Stimulated activated CD4-positive, alpha-beta T cell treated with anti-CD3 and anti-CD28 coated beads, TNF-alpha, amount 100 ng/mL, for 48 hours (primary cell): ENCODE measurements at regions not wholly inside any gene's neighbourhood (a gene's known extent, or its start where the extent isn't known, plus 50 kb on each side); places are given as distances from the start of the nearest gene placed in this dataset.

ENCODE experiments used
- DNase-seq, 3 donors: peaks; one replicate each; pipeline ENCODE4 v3.0.0-alpha.2; 2020; ENCODE audit warnings: low read depth in 3 of 3

DNA sequence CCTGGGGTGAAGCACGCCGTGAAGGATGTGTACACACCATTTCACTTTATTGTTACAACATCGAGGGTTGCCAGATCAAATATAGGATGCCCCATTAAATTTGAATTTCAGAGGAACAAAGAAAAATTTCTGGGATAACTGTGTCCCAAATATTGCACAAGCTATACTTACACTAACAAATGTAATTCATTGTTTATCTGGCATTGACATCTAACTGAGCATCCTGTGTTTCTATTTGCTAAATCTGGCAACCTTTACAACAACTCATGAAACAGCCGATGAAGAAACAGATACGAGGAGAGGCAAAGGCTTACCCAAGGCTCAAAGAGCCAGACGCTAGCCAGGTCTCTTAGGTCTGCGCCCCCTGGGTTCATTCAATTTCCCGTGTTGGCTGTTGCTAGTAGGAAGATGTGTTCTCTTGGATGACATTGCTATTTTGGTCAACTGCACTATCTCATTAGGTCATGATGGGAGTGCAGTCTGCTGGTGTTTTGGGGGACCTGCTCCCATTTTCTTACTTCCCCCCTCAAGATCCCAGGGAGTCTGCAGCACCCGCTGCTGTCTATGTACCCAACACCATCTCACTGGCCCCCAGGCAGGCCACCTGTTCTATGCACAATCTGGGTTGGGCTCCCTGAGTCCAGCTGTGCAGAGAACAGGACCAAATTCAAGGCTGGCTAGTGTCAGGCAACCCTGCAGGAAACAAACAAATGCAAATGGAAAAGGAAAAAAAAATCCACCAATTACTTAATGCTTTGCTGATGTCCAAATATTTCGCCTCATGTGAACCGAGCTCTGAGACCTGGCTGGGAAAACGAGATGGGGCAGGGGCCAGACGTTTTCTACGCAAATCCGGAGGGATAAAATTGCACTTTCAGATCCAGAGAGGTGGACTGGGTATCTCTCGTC, 560.9 kb downstream of the MIAT start:
- DNase-seq: no peak

DNA sequence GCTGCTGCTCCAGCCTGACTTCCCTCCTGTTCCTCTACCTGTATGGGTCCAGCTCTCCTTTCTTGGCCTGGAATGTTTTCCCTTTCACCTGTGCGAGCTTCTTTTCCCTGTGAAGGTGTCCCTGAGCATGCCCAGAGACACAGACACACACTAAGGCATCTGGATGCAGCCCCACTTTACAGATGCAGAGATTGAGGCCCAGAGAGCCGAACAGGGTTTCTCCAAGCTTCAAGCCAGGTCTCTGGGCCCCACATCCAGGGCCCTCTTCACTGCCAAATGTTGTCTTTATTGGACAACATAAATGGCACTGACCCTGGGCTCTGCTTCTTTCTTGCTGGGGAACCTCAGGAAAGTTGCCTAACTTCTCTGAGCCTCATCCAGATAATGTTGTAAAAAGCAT, 561.6 kb downstream of the MIAT start:
- DNase-seq: no peak

DNA sequence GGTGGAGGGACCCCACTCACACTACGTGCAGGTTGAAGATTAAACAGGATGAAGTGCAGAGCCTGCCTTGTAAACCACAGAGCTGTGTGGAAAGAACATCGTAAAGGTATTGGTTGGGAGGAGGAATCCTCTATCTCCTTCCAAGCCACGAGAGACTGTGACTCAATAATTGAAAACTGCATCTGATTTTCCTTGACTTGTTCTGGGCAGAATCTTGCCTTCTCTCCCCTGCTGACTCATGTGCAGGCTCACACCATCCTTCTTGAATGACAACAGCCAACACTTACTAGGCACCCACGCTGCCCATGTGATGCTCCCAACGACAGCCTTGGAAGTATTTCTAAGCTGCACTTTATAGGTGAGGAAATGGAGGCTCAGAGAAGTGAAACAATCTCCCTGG, 563.0 kb downstream of the MIAT start:
- no peak for DNase-seq

DNA sequence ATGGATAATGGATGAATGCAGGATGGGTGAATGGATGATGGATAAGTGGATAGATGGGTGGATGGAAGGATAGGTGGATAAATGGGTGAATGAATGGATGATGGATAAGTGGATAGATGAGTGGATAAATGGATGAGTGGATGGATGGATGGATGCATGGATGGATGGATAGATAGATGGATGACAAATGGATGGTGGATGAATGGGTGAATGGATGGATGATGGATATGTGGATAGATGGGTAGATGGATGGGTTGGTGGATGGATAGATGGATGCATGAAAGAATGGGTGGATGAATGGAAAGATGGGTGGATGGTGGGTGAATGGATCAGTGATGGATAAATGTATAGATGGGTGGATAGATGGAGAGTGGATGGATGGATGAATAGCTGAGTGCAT, 564.8 kb downstream of the MIAT start:
- DNase-seq: no peak

DNA sequence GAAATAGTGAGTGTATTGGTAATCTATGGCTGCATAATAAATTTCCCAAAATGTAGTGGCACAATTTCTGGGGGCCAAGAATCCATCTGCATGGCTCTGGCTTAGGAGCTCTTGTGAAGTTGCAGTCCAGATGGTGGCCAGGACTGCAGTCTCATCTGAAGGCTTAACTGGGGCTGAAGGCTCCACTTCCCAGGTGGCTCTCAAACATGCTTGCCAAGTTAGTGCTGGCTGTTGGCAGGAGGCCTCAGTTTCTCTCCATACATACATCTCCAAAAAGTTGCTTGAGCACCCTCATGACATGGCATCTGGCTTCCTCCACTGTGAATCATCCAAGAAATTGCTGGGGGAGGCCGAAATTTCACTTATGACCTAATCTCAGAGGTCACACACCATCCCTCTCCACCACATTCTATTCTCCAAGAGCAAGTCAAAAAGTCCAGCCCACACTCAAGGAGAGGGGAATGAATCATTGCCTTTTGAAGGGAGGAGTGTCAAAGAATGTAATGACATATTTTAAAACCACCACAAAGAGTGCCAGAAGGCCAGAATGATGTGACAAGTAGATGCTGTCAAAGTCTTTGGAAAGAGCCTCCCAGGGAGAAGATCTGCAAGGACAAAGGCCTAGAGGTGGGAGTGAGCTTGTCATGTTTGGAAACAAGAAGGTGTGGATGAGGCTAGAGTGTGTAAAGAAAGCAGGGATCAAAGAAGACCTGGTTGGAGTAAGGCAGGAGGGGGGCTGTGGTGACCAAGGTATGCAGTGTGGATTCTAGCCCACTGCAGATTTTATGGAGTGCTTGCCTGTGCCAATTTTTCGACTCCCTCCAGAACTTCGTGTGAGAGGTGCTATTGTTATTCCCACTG, 566.2 kb downstream of the MIAT start:
- DNase-seq: no peak

DNA sequence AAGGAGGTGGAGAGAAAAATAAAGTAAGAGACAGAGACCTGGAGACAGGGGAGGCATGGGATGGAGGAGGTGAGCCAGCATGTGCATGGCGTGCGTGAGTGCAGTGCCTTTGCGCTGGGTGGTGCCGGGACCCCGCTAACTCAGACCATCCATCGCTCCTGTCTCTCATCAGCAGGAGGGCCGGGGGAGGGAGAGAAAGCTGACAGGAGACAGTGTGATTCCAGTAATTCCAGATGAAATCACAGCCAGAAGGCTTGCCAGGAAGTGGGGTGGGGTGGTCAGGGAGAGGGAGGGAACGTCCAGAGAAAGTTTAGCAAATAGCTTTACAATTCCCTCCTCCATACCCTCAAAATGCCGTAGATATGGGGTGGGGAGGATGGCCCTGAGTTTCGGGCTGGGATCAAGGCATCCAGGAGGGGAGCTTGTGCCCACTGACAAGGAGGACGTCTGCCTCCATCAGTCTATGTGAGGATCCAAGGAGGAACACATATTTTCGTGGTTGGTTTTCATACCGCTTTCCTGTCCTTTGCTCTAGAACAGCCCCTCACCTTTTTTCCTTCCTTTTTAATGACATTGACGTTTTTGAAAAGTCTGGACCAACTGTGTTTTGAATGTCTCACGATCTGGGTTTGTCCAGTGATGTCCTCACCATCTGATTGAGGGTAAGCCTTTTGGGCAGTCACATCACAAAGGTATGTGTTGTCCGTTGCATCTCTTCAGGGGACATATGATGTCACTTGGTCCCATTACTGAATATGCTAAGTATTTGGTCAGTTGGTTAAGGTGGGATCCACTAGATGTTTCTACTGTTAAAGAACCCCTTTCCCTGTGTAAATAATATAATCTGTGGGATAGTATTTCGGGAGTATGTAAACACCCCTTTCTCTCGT, 567.3 kb downstream of the MIAT start:
- DNase-seq: no peak

DNA sequence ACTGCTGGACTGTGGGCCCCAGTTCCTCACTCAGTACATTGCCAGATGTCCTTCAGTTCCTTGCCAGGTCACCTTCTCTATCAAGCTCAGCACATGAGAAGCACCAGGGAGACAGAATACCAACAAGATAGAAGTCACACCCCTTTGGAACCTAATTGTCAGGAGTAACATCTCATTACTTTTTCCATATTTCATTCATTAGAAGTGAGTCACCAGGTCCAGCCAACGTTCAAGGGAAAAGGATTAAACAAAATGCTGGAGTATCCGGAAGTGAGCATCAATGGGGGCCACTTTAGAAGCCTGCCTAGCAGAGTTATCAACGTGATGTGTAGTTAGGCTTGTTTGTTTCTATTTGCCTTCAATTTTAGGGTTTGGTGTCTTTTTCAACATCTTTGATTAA, 569.3 kb downstream of the MIAT start:
- no peak for DNase-seq

DNA sequence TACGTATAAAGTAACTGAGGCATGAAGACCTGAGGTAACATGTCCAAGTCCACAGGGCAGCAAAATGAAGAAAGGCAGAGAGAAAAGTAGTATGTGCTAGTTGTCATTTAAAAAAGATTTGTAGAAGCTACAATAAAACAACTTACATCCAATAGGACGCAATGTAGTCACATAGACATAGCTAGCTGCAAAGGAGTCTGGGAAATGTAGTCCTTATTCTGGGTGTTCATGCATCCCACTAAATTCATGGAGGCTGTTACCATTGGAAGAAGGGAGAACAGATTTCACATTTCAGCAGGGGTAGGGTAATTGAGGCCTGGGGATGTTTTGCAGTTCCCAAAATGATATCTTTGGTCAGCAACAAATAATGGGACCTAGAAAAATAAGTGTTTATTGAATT, 571.4 kb downstream of the MIAT start:
- no peak for DNase-seq

DNA sequence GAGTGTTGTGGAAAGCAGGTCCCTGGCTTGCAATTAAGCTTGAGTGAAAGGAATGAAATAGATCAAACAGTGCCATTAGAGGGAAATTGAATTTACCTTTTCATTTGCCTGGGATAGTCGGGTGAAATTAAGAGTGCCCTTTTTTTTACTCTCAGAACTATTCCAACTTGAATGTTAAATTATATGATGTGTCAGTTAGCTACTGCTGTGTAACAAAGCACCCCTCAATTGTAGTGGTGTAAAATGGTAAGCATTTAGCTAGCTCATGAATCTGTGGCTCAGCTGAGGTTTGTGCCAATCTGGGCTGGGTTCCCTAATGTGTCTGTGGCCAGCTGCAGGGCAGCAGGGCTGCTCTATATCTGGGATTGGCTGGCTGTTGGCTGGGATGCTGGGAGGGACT, 571.4 kb downstream of the MN1 start:
- no peak for DNase-seq

DNA sequence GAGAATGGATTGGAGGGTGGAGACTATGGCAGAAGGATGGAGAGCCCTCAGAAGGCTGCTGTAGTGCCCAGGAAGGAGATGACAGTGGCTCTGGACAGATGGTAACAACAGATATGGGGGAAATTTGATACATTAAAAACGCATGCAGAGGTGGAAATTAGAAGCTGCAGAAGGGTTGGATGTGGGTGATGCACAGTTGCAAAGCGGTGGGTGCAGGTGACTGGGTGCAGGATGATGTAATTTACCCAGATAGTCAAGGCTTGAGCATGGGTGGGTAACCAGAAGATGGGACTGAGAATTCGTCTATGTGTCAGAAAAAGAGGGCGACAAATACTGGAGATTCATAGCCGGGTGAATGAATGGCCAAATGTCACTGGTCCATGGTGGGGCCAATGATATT, 570.3 kb downstream of the MN1 start:
- no peak for DNase-seq

DNA sequence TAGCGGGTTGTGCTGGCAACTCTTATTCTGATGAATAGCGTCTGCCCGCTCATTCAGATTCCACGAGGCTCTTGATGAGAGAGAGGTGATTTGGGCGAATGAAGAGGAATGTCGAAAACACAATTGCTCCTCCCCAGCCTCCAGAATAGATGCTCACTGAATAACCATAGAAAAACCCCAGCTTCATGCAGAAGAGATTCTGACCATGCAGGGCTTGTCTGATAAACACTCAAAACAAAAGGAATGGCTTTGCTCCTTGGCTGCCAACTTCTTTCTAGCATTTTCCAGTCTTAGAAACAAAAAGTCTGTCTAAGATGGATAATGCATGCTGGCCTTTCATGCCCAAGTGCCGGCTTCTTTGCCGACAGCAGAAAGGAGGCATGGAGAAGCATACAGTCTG, 569.5 kb downstream of the MN1 start:
- DNase-seq: no peak

DNA sequence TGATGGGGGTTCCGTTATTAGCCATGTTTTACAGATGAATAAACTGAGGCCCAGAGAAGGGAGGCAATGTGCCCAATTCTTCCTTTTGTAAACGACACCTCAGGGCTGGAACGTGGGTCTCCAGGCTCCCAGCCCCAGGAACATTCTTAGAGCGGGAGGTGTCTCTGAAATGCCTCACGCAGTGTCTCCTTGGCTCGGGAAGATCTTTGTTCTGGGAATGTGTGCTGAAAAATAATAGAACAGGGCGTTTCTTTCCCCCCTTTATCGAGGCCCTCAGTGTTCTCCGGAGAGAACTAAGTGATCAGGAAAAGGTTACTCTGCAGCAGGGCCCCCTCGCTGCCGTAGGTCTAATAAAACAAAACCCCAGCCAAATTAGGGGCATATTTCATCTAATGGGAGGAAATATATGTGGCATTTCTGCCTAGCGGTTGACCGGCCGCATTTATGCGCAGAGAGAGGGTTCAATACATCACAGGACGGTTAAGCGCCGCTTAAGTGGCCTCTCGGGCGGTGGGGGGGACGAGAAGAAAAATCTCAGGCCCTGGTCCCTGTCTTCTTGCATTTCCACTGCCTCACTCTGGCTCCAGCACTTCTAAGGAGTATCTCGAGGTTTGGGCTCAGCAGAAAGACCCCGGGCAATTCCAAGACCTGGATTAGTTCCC, 564.3 kb downstream of the MN1 start:
- DNase-seq: no peak

DNA sequence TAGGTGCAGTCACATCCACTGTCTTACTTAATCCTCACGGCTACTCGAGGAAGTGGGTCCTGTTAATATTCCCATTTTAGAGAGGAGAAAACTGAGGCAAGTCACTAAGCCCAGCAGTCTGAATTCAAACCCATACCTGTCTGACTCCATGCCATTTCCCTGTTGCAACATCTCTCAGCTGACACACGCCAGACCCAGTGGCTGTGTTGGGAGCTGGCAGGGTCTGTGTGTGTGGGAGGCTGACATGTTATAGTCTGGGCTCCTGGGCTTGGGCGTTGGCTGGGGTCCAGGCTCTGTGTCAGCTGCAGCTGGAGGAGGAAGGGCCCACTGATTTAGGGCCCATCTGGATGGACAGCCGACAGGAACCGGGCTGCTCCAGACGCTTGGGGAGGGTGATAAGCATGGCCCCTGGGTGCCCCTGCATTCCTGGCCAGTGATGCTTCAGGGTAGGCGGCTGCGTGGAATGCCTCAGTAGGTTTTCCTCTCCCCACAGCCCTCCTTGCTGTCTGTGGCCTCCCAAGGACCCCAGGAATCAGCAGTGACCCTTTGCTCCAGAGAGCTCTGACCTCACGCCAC, 562.5 kb downstream of the MN1 start:
- no peak for DNase-seq

DNA sequence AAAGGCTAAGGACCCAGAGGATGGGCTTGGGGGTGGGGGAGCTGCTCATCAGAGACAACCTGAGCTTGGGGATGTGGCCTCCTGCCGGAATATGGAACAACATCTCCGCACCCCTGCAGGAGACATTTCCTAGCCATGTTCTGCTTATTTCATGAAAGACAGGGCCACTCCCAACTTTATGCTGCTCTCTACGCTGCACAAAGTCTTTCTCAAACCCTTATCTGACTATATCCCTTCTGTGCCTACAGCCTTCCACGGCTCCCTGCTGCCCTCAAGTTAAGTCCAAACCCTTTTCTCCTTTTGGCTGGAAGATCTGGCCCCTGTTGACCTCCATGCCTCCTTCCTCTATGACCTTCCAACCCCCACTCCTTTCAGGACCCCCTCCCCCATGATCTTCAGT, 562.0 kb downstream of the MN1 start:
- DNase-seq: no peak

DNA sequence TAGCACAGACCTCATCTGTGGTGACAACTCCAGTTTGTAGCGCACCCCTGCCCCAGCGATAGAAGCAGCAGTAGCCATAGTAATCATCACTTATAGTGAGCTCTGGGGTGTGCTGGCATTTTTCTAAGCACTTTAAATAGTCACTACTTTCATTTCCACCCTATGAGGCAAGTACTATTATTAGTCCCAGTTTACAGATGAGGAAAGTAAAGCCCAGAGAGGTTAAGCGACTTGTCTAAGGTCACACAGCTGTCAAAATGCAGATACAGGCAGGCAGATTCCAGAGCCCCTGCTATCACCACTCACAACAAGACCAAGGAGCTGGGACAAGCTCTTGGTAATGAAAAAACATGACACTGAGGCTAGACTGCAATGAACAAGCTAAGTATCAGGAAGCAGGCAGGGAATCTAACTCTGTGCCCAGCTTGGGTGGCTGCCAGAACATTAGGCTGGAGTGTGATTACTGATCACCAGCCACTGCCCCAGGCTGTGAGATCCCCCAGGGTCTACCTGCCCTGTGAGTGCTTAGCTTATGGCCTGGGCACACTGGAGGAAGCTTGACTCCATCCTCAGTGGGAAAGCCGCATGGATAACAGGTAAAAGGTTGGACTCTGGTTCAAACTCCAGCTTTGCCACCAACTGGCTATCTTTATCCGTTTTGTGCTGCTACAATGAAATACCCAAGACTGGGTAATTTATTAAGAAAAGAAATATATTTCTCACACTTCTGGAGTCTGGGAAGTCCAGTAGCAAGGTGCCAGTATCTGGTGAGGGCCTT, 561.1 kb downstream of the MN1 start:
- no peak for DNase-seq

DNA sequence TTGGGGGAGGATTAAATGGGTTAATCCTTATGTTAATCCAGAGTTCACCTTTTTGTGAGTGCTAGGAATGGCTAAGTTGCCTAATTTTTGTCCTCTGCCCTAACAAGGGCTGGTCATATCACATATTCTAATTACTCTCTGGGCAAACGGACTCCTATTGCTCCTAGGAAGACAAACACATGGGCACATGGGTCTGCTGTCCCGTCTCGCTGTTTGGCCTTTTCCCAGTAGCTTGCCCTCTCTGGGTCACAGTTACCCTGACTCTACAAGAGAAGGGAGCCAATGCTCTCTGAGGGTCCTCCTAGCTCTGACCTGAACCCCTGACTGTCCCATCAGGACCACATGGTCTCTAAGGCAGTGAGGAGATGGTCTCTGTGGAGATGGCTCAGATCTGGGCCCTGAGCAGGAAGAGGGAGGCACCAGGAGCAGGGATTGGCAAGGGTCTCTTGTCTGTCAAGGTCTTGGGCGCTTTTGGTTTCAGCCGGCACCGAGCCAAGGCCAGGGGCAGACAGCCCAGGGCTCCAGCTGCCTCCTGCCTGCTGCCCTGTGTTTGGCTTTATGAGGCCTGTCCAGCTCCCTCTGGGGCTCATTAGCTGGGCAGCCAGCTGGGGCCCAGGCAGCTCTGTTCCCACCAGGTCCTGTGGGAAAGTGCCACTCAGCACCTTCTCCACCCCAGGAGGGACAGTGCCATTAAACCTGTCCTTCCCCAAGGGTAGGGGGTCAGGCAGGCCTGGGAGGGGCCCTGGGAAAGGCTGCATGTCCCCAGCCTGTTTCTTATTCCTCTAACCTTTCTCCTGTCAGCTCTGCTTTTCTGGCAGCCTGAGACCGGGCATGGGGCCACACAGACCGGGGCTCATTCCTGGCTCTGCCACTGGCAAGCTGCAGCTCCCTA, 559.9 kb downstream of the MN1 start:
- no peak for DNase-seq

DNA sequence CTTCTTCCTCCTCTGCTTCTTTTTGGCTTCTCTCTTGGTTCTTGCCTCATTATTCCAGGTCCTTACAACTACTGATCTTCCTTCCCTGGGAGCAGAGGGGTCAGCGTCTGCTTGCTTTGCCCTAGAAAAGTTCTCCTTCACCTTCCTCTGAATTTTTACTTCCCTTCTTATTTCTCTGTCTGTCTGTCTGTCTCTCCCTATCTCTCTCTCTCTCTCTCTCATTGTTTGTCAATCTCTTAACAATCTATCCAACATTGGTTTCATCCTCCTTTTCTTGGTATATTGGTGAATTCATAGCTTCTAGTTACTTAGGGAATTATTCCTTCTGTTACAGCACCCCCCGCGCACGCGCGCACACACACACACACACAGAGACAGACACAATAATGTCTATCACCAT, 559.1 kb downstream of the MN1 start:
- no peak for DNase-seq

DNA sequence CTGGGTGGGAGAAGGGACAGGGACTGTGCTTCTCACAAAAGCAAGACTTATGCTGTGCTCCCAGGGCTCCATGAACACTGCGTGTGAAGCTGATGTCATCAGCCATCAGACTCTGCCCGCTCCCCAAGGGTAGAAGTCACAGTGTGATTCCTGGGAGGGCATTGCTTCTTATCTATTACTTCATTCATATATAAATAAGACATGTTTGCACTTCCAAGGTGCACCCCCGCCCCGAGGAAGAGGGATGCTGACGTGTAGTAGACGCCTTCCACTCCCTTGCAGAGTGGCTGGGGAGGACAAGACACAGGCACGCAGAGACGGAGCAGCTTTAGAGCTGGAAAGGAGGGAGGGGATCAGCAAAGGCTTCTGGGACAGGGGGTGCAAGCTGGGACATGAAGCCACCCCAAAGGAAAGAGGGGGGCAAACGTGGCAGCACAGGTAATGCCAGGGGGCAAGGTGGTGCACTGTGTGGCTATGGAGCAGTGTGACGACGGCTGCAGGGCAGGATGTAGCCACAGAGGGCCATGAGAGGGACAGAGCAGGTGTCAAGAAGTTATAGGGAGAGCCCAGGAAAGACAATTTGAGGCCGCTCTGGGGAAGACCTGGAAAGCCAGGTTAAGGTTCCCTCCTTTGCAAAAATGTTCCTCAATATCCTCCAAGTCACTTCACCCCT, 558.5 kb downstream of the MN1 start:
- no peak for DNase-seq

DNA sequence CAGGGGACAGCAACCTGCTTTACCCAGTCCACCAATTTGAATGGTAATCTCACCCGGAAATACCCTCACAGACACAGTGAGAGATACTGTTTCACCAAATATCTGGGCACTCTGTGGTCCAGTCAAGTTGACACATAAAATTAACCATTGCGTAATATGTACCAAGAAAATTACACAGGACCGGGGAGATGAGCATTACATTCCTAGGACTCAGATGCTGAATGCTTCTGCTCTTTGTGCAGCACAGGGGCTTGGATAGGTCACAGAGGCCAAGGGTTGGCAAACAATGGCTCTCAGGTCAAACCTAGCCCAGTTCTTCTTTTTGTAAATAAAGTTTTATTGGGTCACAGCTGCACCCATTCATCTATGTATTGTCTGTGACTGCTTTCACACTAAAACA, 557.2 kb downstream of the MN1 start:
- DNase-seq: no peak
